ENCODE measurements at regions not wholly inside any gene's neighbourhood (a gene's known extent, or its start where the extent isn't known, plus 50 kb on each side); places are given as distances from the start of the nearest gene placed in this dataset.

GRCh38 chr21:16496609-16497008, 766.8 kb downstream of the USP25 start:
- BruUV-seq (replicated peaks) = no TSS peak
- H3K4me1 ChIP-seq (ENCODE audit: insufficient read depth, low read length, poor library complexity, severe bottlenecking) = no peaks in the 10 kb centered on the region
- DNase-seq (ENCODE audit: low spot score) = no peak
- ChIA-PET POLR2A (ENCODE audit: low non-redundant PET) (no interaction called here), CTCF (no interaction called here)
- intact Hi-C loops (cut with micrococcal nuclease; ENCODE audit: unreplicated experiment) = no loop called here
- H3K4me3 ChIP-seq (ENCODE audit: low read depth, low read length, poor library complexity, severe bottlenecking) = no peak overlapping the region
- no peaks in the 10 kb centered on the region for H3K27me3 ChIP-seq (replicated peaks; ENCODE audit: insufficient read depth, low read depth, low read length, poor library complexity)
- no peaks in the 10 kb centered on the region for H3K36me3 ChIP-seq (ENCODE audit: insufficient read depth, low read length, poor library complexity, severe bottlenecking)
- peaks cover 10% of the 10 kb centered on the region for H3K9me3 ChIP-seq (ENCODE audit: low read depth, low read length, poor library complexity, severe bottlenecking)
- no peak overlapping the region for H3K27ac ChIP-seq (ENCODE audit: low read depth, low read length, poor library complexity, severe bottlenecking)
- no peak for TF ChIP-seq EZH2 (IDR thresholded peaks at IDR 0.05; ENCODE audit: borderline replicate concordance, low read depth, low read length, poor library complexity, severe bottlenecking)
- TF ChIP-seq CTCF (conservative IDR thresholded peaks at IDR 0.05; ENCODE audit: low read depth, low read length) = no peak

GRCh38 chr21:16500271-16500670, 770.5 kb downstream of the USP25 start:
- CTCF ChIA-PET = no interaction called here
- TF ChIP-seq EZH2 (IDR thresholded peaks at IDR 0.05; ENCODE audit: borderline replicate concordance, low read depth, low read length, poor library complexity, severe bottlenecking) (no peak), CTCF (conservative IDR thresholded peaks at IDR 0.05; ENCODE audit: low read depth, low read length) (no peak)
- no peaks in the 10 kb centered on the region for H3K27me3 ChIP-seq (replicated peaks; ENCODE audit: insufficient read depth, low read depth, low read length, poor library complexity)
- POLR2A ChIA-PET (ENCODE audit: low non-redundant PET) = no interaction called here
- H3K27ac ChIP-seq (ENCODE audit: low read depth, low read length, poor library complexity, severe bottlenecking) = no peak overlapping the region
- DNase-seq (ENCODE audit: low spot score) = no peak
- peaks cover 12% of the 10 kb centered on the region for H3K9me3 ChIP-seq (ENCODE audit: low read depth, low read length, poor library complexity, severe bottlenecking)
- no peak overlapping the region for H3K4me3 ChIP-seq (ENCODE audit: low read depth, low read length, poor library complexity, severe bottlenecking)
- no peaks in the 10 kb centered on the region for H3K4me1 ChIP-seq (ENCODE audit: insufficient read depth, low read length, poor library complexity, severe bottlenecking)
- intact Hi-C loops (cut with micrococcal nuclease; ENCODE audit: unreplicated experiment) = no loop called here
- H3K36me3 ChIP-seq (ENCODE audit: insufficient read depth, low read length, poor library complexity, severe bottlenecking) = no peaks in the 10 kb centered on the region
- BruUV-seq (replicated peaks) = no TSS peak

DNA sequence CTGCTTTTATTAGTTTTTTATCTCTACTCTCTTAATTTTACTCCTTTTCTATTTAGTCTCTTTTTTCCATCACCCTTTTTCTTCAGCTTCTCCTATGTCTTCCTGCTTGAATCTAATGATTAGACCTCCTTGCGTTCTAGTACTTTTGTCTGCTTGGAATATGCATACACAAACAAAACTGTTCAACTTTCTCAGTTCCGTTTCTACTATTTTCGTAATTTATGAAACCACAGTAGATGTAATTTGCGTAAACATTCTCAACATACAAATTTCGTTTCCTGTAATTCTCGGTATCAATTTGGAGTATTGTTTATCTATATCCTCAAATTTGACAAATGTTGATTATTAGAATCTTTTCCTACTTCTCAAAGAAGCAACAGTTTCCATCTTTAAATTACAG, 772.5 kb downstream of the USP25 start:
- ChIA-PET CTCF (no interaction called here), POLR2A (ENCODE audit: low non-redundant PET) (no interaction called here)
- Histone ChIP-seq H3K27me3 (replicated peaks; ENCODE audit: insufficient read depth, low read depth, low read length, poor library complexity) (no peaks in the 10 kb centered on the region), H3K27ac (ENCODE audit: low read depth, low read length, poor library complexity, severe bottlenecking) (no peak overlapping the region), H3K4me3 (ENCODE audit: low read depth, low read length, poor library complexity, severe bottlenecking) (no peak overlapping the region), H3K9me3 (ENCODE audit: low read depth, low read length, poor library complexity, severe bottlenecking) (peaks cover 8% of the 10 kb centered on the region), H3K36me3 (ENCODE audit: insufficient read depth, low read length, poor library complexity, severe bottlenecking) (no peaks in the 10 kb centered on the region), H3K4me1 (ENCODE audit: insufficient read depth, low read length, poor library complexity, severe bottlenecking) (no peaks in the 10 kb centered on the region)
- intact Hi-C loops (cut with micrococcal nuclease; ENCODE audit: unreplicated experiment) = no loop called here
- TF ChIP-seq EZH2 (IDR thresholded peaks at IDR 0.05; ENCODE audit: borderline replicate concordance, low read depth, low read length, poor library complexity, severe bottlenecking) (no peak), CTCF (conservative IDR thresholded peaks at IDR 0.05; ENCODE audit: low read depth, low read length) (no peak)
- no peak for DNase-seq (ENCODE audit: low spot score)
- no TSS peak for BruUV-seq (replicated peaks)

All from A673 (cell line).